ENCODE measurements at regions not wholly inside any gene's neighbourhood (a gene's known extent, or its start where the extent isn't known, plus 50 kb on each side); places are given as distances from the start of the nearest gene placed in this dataset.

GRCh38 chr1:217059401-217059800, 336.2 kb upstream of the ESRRG start:
- TF ChIP-seq, protein P1, sequence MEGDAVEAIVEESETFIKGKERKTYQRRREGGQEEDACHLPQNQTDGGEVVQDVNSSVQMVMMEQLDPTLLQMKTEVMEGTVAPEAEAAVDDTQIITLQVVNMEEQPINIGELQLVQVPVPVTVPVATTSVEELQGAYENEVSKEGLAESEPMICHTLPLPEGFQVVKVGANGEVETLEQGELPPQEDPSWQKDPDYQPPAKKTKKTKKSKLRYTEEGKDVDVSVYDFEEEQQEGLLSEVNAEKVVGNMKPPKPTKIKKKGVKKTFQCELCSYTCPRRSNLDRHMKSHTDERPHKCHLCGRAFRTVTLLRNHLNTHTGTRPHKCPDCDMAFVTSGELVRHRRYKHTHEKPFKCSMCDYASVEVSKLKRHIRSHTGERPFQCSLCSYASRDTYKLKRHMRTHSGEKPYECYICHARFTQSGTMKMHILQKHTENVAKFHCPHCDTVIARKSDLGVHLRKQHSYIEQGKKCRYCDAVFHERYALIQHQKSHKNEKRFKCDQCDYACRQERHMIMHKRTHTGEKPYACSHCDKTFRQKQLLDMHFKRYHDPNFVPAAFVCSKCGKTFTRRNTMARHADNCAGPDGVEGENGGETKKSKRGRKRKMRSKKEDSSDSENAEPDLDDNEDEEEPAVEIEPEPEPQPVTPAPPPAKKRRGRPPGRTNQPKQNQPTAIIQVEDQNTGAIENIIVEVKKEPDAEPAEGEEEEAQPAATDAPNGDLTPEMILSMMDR (conservative IDR thresholded peaks at IDR 0.05; ENCODE audit: low read length): no peak
- TF ChIP-seq EZH2phosphoT487 (IDR thresholded peaks at IDR 0.05; ENCODE audit: borderline replicate concordance, low read depth, low read length): no peak

Measured in OCI-LY7 (cell line).